ELF-1 (cell line): ENCODE measurements at regions not wholly inside any gene's neighbourhood (a gene's known extent, or its start where the extent isn't known, plus 50 kb on each side); places are given as distances from the start of the nearest gene placed in this dataset.

Experiments
- DNase-seq: peaks from one replicate; pipeline ENCODE4 v3.0.0-alpha.2; 2016; ENCODE audit warnings: low read depth, low spot score

DNA sequence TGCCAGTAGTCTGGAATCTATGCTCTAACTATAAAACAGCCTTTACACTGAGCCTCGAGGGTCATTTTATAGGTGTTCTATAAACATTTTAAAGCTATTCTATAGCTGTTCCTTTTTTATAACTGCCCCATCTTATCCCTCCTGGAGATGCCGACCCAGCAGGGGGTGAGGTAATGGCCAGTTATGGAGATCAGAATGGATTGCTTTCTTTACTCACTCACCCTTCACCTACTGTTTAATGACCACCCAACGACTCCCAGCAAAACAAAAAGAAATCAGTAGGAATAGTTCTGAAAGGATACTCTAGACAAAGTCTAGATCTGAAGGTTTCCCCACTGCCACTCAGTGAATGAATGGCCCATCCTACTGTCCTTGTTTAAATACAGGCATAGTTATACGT, 1113.1 kb downstream of the FAT4 start:
- peak; percentile 6 for DNase-seq

DNA sequence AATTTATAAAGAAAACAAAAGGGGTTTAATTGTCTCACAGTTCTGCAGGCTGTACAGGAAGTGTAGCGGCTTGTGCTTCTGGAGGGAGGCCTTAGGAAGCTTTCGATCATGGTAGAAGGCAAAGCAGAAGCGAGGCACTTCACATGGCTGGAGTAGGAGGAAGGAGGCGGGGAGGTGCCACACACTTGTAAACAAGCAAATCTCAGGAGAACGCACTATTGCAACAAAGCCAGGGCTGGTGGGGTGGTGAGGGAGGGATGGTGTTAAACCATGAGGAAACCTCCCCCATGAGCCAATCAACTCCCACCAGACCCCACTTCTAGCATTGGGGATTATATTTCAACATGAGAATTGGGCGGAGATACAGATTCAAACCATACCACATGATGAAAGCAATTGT, 1116.3 kb downstream of the FAT4 start:
- DNase-seq, result no peak

GRCh38 chr4:126435491-126435890, 1120.7 kb downstream of the FAT4 start:
- no peak for DNase-seq

DNA sequence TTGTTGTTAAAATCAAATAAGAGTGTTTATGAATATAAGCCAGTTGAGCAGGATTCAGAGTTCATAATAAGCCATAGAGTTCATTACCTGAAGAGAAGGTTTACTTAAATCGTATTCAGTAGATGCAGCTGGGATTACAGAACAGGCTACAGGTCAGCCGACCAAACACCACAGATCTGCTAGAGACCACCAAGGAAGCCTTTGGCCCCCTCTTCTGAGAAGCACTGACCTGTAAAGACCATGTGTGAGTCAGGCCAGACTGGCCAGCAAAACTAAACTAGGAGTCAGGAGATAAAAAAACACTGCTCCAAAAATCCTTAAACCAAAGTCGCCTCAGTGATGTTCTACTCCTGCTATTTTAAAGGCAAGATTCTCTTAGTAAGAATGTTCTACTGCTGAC, 1125.5 kb downstream of the FAT4 start:
- no peak for DNase-seq

- DNase-seq, result no peak
Observed at GRCh38 chr4:126441173-126442035, 1126.6 kb downstream of the FAT4 start.

DNA sequence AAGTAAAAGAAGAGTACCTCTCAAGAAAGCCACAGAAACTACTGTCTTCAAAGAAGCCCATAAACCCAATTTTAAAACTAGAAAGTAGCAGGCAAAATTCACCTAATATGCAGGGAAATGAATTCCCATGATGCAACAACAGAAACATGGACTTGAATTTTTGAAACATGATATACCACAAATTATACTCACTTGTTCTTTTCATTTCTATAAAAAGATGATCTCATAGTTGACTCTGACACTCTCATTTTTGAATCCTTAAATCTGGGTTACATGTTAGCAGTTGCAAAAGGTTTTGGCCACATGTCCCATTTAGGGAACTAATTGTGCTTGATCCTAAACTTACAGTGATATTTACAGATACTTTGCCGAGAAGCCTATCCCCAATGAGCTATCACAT, 1130.8 kb downstream of the FAT4 start:
- no peak for DNase-seq

- DNase-seq, result no peak
Observed at GRCh38 chr4:126446917-126447316, 1132.2 kb downstream of the FAT4 start.

DNA sequence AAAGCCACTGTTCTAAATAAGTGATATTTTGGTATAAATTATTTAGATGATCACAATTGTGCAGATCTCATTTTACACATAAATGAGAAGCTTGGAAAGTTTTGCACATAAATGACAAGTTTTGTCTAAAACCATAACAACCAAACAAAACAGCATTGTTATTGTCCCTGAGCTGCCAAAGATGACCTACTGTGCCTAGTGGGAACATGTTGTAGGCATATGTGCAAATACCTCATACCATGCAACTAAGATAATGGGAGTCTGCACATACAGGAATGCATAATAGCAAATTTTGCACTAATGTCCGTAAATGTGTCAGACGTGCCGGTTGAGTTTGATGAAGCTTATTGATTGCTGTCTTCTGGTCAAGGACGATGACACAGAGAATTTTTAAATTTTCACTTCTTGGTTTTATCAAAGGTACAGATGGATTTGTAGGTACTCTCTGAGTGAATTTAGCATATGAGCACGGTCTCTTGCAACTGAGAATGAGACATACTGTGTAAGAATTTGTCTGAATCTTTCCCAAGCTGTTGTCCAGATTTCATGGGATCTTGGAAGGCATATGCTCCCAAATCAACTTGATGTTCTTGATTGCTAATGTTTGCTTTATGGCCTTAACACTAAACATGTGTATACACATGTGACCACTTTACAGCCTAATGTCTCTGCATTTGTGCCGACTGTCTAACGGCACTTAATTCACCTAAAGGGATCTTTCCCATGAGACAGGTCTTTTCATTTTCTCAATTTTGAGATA, 1133.5 kb downstream of the FAT4 start:
- DNase-seq, result no peak

DNA sequence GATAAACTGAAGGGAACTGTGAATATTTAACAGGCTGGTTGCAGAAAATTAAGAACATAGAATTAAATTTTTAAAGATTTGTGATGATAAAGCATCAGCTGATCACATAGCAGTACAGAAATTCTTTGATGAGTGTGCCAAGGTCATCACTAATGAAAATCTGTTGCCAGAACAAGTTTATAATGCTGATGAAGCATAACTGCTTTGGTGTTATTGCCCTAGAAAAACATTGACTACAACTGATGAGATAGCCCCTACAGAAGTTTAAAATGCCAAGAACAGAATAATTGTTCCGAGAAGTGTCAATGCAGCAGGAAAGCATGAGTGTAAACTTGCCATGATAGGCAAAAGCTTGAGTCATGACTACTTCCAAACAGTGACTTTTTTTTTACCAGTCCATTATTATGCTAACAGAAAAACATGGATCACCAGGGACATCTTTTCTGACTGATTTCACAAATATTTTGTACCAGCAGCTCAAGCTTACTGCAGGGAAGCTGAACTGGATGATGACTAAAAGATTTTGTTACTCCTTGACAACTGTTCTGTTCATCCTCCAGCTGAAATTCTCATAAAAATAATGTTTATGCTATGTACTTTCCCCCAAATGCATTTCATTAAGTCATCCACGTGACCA, 1136.6 kb downstream of the FAT4 start:
- no peak for DNase-seq

DNA sequence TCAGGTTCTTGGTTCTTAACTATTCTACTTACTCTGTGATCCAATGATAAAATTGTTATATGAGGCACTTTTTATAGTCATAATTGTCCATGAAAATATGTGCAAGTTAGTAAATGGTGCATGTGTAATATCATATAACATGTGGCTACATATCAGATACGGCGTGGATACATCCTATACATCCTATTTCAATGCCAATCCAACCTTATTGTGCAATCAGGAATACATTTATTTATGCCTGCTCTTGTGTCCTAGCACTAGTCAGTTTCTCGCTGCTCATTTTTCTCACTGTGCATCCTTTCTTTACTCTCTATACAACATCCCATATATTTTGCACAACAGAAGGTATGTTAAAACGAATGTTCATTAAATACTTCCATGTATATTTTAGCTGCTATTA, 1141.1 kb downstream of the FAT4 start:
- no peak for DNase-seq

- no peak for DNase-seq
Observed at GRCh38 chr4:126458993-126459392, 1144.2 kb downstream of the FAT4 start.

DNA sequence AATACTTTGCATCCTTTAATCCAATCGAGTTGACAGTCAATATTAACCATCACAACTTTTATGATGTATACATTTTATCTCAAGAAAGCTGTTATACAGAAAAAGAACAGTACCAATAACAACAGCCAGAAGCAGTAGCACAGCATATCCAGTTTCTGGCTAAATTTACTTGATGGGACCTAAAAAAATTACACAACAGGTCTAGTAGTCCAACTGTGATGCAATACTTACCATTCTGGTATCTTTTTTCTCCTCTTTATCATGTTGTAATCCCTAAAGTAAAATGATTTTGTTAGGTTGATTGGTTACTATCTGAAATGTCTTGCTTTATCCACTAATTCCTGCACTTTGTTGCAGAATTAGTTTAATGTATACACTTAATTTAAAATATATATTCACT, 1150.6 kb downstream of the FAT4 start:
- no peak for DNase-seq

- DNase-seq, result no peak
Observed at GRCh38 chr4:126466848-126467247, 1152.1 kb downstream of the FAT4 start.

DNA sequence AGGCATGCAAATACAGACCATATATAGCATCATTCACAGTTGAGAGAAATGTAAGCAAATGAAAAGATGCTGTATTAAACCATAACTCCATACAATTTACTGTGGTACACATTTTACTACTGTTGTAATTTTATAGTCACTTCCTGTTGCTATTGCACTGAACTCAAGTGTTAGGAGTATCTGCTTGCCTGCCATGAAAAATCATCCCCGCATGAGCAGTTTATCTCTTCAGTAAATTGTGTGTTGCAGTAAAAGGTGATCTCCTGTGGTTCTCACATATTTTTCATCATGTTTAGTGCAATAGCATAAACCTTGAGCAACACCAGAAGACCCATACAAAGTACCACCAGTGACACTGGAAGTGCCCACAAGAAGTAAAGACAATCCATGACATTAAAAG, 1153.4 kb downstream of the FAT4 start:
- no peak for DNase-seq

GRCh38 chr4:126470862-126471261, 1156.1 kb downstream of the FAT4 start:
- no peak for DNase-seq

GRCh38 chr4:126475730-126476129, 1157.0 kb upstream of the INTU start:
- DNase-seq, result no peak

- peak; percentile 6 for DNase-seq
Observed at GRCh38 chr4:126479709-126480108, 1153.0 kb upstream of the INTU start.

DNA sequence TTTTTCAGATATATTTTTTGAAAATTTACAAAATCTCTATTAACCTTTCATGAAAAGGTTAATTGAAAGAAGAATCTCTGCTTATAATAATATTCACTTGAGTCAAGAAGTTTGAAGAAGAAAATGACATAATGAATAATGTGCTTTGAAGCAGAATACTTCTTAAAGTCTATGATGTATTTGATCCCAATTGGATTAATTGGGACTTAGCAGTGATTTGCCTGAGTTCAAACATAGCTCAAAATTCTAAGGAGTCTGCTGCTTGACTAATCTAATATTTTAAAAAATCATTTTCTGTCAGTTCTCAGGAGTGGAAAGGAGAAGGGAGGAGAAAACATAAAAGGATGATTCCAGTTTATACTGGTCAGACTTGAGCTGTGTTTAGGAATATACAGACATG, 1150.4 kb upstream of the INTU start:
- DNase-seq, result no peak

DNA sequence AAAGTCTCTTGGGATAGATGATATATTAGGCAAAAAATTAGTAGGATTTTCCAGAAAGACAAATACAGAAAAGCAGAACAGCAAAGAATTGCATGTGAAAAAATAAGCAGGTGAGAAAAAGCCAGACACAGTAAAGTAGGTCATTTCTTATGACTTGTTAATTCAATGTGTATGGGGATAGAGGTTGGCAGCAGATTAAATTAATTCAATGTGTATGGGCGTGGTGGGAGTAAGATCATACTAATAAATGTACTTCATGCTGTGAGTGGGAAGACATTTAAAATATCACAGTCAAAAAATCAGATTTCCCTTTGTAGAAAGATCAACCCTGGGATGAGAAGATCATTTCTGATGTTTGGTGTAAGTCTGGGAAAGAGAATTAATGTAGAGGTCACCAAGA, 1146.4 kb upstream of the INTU start:
- no peak for DNase-seq

- no peak for DNase-seq
Observed at GRCh38 chr4:126489826-126490463, 1142.8 kb upstream of the INTU start.

- no peak for DNase-seq
Observed at GRCh38 chr4:126495163-126495752, 1137.5 kb upstream of the INTU start.

DNA sequence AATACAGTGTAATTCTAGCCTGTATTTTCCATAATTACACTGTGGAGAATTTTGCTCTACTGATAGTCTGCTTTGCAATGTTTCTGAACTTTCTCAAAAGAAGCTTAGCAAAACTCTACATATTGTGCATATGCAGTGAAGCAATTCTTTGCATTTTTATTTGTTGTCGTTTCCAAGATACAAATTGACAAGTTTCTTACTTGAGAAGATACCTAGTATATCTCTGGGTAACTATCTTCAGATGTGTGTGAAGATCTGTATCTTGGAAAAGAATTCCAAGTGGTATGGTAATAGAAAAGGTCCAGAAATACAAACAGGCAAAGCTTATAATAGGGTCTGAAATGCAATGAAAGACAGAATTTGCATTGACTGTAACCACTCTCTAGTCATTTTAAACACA, 1119.8 kb upstream of the INTU start:
- DNase-seq, result no peak
